Astrocyte (in vitro differentiated cells and primary cell): ENCODE measurements at regions not wholly inside any gene's neighbourhood (a gene's known extent, or its start where the extent isn't known, plus 50 kb on each side); places are given as distances from the start of the nearest gene placed in this dataset.

Experiments used
- DNase-seq: peaks from one replicate; pipeline ENCODE4 v3.0.0-alpha.2; 2010; ENCODE audit warnings: low read depth
- FAIRE-seq: peaks from 2 replicates; lab custom pipeline; 2011; peaks lifted over from hg19 to GRCh38; lab: Jason Lieb, UNC
- H2AFZ ChIP-seq: 2 replicates; pipeline ENCODE4 v1.6.0; 2012; ENCODE audit warnings: low read depth, low read length, inconsistent platforms
- H3K27ac ChIP-seq: 2 replicates; pipeline ENCODE4 v1.5.1; 2011; ENCODE audit warnings: low read depth, low read length, inconsistent platforms
- H3K27me3 ChIP-seq: 2 replicates; pipeline ENCODE4 v1.6.0; 2011; ENCODE audit warnings: low read length, inconsistent platforms; ENCODE audit not compliant: insufficient read depth
- H3K36me3 ChIP-seq: 2 replicates; pipeline ENCODE4 v1.5.1; 2011; ENCODE audit warnings: low read length, inconsistent platforms; ENCODE audit not compliant: insufficient read depth
- H3K4me1 ChIP-seq: 2 replicates; pipeline ENCODE4 v1.5.1; 2011; ENCODE audit warnings: low read length, inconsistent platforms; ENCODE audit not compliant: insufficient read depth
- H3K4me2 ChIP-seq: 2 replicates; pipeline ENCODE4 v1.6.0; 2012; ENCODE audit warnings: low read length, inconsistent platforms
- H3K4me3 ChIP-seq: 2 replicates; pipeline ENCODE4 v1.5.1; 2011; ENCODE audit warnings: low read depth, mild to moderate bottlenecking, low read length, inconsistent platforms; ENCODE audit not compliant: insufficient read depth
- H3K79me2 ChIP-seq: 2 replicates; pipeline ENCODE4 v1.6.0; 2012; ENCODE audit warnings: mild to moderate bottlenecking, low read length, inconsistent platforms; ENCODE audit not compliant: insufficient read depth
- H3K9ac ChIP-seq: 2 replicates; pipeline ENCODE4 v1.6.0; 2012; ENCODE audit warnings: mild to moderate bottlenecking, low read length, inconsistent platforms
- H3K9me3 ChIP-seq: 2 replicates; pipeline ENCODE4 v1.5.1; 2012; ENCODE audit warnings: low read depth, mild to moderate bottlenecking, low read length, inconsistent platforms; ENCODE audit not compliant: insufficient read depth
- H4K20me1 ChIP-seq: 2 replicates; pipeline ENCODE4 v1.6.0; 2012; ENCODE audit warnings: low read length, inconsistent platforms; ENCODE audit not compliant: insufficient read depth
- H3K27ac Mint-ChIP-seq: one replicate; pipeline ENCODE4 v1.8.0; 2021; ENCODE audit warnings: mild to moderate bottlenecking, mixed read lengths; ENCODE audit not compliant: unreplicated experiment
- H3K27me3 Mint-ChIP-seq: one replicate; pipeline ENCODE4 v1.8.0; 2021; ENCODE audit warnings: low read depth, mixed read lengths; ENCODE audit not compliant: unreplicated experiment
- H3K36me3 Mint-ChIP-seq: one replicate; pipeline ENCODE4 v1.8.0; 2021; ENCODE audit warnings: low read depth, mixed read lengths; ENCODE audit not compliant: unreplicated experiment
- H3K4me1 Mint-ChIP-seq: one replicate; pipeline ENCODE4 v1.8.0; 2021; ENCODE audit warnings: low read depth, mixed read lengths; ENCODE audit not compliant: unreplicated experiment
- H3K4me3 Mint-ChIP-seq: one replicate; pipeline ENCODE4 v1.8.0; 2021; ENCODE audit warnings: mild to moderate bottlenecking, moderate library complexity, mixed read lengths; ENCODE audit not compliant: unreplicated experiment
- H3K9me3 Mint-ChIP-seq: one replicate; pipeline ENCODE4 v1.8.0; 2021; ENCODE audit warnings: mild to moderate bottlenecking, mixed read lengths; ENCODE audit not compliant: unreplicated experiment
- CTCF ChIP-seq: IDR thresholded peaks from 2 replicates; pipeline ENCODE4 v1.5.1; 2011; ENCODE audit warnings: low read depth, mild to moderate bottlenecking, inconsistent platforms, low read length, moderate library complexity; ENCODE audit not compliant: insufficient read depth
- EZH2 ChIP-seq: IDR thresholded peaks from 2 replicates; pipeline ENCODE4 v1.6.1; 2012; ENCODE audit warnings: mild to moderate bottlenecking, low read length, inconsistent platforms; ENCODE audit not compliant: insufficient read depth

- Histone ChIP-seq H3K9me3 (no peaks in the 10 kb centered on the region), H2AFZ (no peak overlapping the region), H3K4me1 (no peaks in the 10 kb centered on the region), H3K4me2 (no peak overlapping the region), H4K20me1 (no peaks in the 10 kb centered on the region), H3K4me3 (no peak overlapping the region), H3K9ac (no peak overlapping the region), H3K27me3 (no peaks in the 10 kb centered on the region), H3K36me3 (no peaks in the 10 kb centered on the region), H3K79me2 (no peaks in the 10 kb centered on the region), H3K27ac (no peak overlapping the region)
- no peaks in the 10 kb centered on the region for H3K4me1 Mint-ChIP-seq
- FAIRE-seq (no peak), DNase-seq (no peak)
- no peak overlapping the region for H3K27ac Mint-ChIP-seq
- H3K9me3 Mint-ChIP-seq: peaks cover 3% of the 10 kb centered on the region
- no peak for TF ChIP-seq CTCF
- no peak for TF ChIP-seq EZH2
- no peak overlapping the region for H3K4me3 Mint-ChIP-seq
- H3K27me3 Mint-ChIP-seq: peaks cover 3% of the 10 kb centered on the region
- H3K36me3 Mint-ChIP-seq: no peaks in the 10 kb centered on the region
These were observed 143.0 kb upstream of the ZRANB2 start for GRCh38 chr1:71223641-71224340.

GRCh38 chr1:71222668-71223067 lies 141.8 kb upstream of the ZRANB2 start:
- no peak overlapping the region for H3K27ac Mint-ChIP-seq
- H3K4me3 Mint-ChIP-seq: no peak overlapping the region
- no peaks in the 10 kb centered on the region for H3K27me3 ChIP-seq
- H3K4me1 Mint-ChIP-seq: no peaks in the 10 kb centered on the region
- no peaks in the 10 kb centered on the region for H3K4me1 ChIP-seq
- peaks cover 3% of the 10 kb centered on the region for H3K9me3 Mint-ChIP-seq
- no peak overlapping the region for H3K4me2 ChIP-seq
- no peak overlapping the region for H2AFZ ChIP-seq
- no peak for FAIRE-seq
- no peaks in the 10 kb centered on the region for H3K9me3 ChIP-seq
- H3K36me3 ChIP-seq: no peaks in the 10 kb centered on the region
- H3K27me3 Mint-ChIP-seq: no peaks in the 10 kb centered on the region
- H3K9ac ChIP-seq: no peak overlapping the region
- TF ChIP-seq CTCF (no peak), EZH2 (no peak)
- H4K20me1 ChIP-seq: no peaks in the 10 kb centered on the region
- DNase-seq: no peak
- H3K27ac ChIP-seq: no peak overlapping the region
- no peak overlapping the region for H3K4me3 ChIP-seq
- no peaks in the 10 kb centered on the region for H3K79me2 ChIP-seq
- no peaks in the 10 kb centered on the region for H3K36me3 Mint-ChIP-seq

- no peaks in the 10 kb centered on the region for H3K9me3 ChIP-seq
- H3K9ac ChIP-seq: no peak overlapping the region
- no peak overlapping the region for H3K4me2 ChIP-seq
- H4K20me1 ChIP-seq: no peaks in the 10 kb centered on the region
- no peak overlapping the region for H3K27ac Mint-ChIP-seq
- H2AFZ ChIP-seq: no peak overlapping the region
- no peaks in the 10 kb centered on the region for H3K4me1 ChIP-seq
- no peaks in the 10 kb centered on the region for H3K36me3 ChIP-seq
- FAIRE-seq: no peak
- no peak overlapping the region for H3K4me3 Mint-ChIP-seq
- H3K27me3 Mint-ChIP-seq: no peaks in the 10 kb centered on the region
- H3K27me3 ChIP-seq: no peaks in the 10 kb centered on the region
- H3K79me2 ChIP-seq: no peaks in the 10 kb centered on the region
- H3K4me3 ChIP-seq: no peak overlapping the region
- TF ChIP-seq EZH2: no peak
- no peak for TF ChIP-seq CTCF
- H3K36me3 Mint-ChIP-seq: no peaks in the 10 kb centered on the region
- no peaks in the 10 kb centered on the region for H3K9me3 Mint-ChIP-seq
- DNase-seq: no peak
- H3K27ac ChIP-seq: no peak overlapping the region
- no peaks in the 10 kb centered on the region for H3K4me1 Mint-ChIP-seq
These were observed 129.9 kb upstream of the ZRANB2 start for GRCh38 chr1:71210718-71211117.
